H1 (cell line): ENCODE measurements at regions not wholly inside any gene's neighbourhood (a gene's known extent, or its start where the extent isn't known, plus 50 kb on each side); places are given as distances from the start of the nearest gene placed in this dataset.

Source experiments
- CTCF ChIA-PET: fragments of 300-600 bp; sonication (Branson Sonifier 250); formaldehyde crosslinking; loops from one replicate; lab custom pipeline; 2021; ENCODE audit not compliant: partially characterized antibody; lab: Charles Lee
- POLR2A ChIA-PET: fragments of 300-600 bp; sonication (Branson Sonifier 250); formaldehyde crosslinking; loops from one replicate; lab custom pipeline; 2021; ENCODE audit warnings: inconsistent platforms; ENCODE audit not compliant: partially characterized antibody; lab: Charles Lee
- DNase-seq, 2 experiments: peaks; one replicate each; pipeline versions ENCODE4 v3.0.0 to v3.0.0-alpha.2; 2010 to 2022; ENCODE audit warnings: low spot score in 2 of 2, low read depth in 1 of 2, mixed read lengths in 1 of 2
- FAIRE-seq: peaks from 2 replicates; lab custom pipeline; 2011; peaks lifted over from hg19 to GRCh38; lab: Jason Lieb, UNC
- H2AFZ ChIP-seq: 2 replicates; pipeline ENCODE4 v1.8.1; 2012; ENCODE audit warnings: low read length, inconsistent platforms
- H2AK5ac ChIP-seq: 2 replicates; pipeline ENCODE4 v1.6.1; 2013; ENCODE audit warnings: low read depth, low read length
- H2BK120ac ChIP-seq: replicated peaks from 2 replicates; pipeline ENCODE3; 2013; ENCODE audit warnings: low read depth, low read length, inconsistent platforms
- H2BK12ac ChIP-seq: 2 replicates; pipeline ENCODE4 v1.6.1; 2013; ENCODE audit warnings: low read depth, low read length
- H2BK15ac ChIP-seq: 2 replicates; pipeline ENCODE4 v1.6.1; 2013; ENCODE audit warnings: low read length
- H2BK20ac ChIP-seq: 2 replicates; pipeline ENCODE4 v1.6.1; 2013; ENCODE audit warnings: low read length
- H2BK5ac ChIP-seq: 2 replicates; pipeline ENCODE4 v1.6.1; 2013; ENCODE audit warnings: low read depth, low read length
- H3K14ac ChIP-seq: 2 replicates; pipeline ENCODE4 v1.6.1; 2013; ENCODE audit warnings: inconsistent platforms; ENCODE audit not compliant: insufficient read length
- H3K18ac ChIP-seq: 2 replicates; pipeline ENCODE4 v1.6.1; 2013; ENCODE audit warnings: low read length; ENCODE audit errors: extremely low read depth
- H3K23ac ChIP-seq: 2 replicates; pipeline ENCODE4 v1.6.1; 2013; ENCODE audit warnings: inconsistent platforms; ENCODE audit not compliant: insufficient read length
- H3K23me2 ChIP-seq: 2 replicates; pipeline ENCODE4 v1.6.1; 2013; ENCODE audit warnings: low read depth, low read length
- H3K27ac ChIP-seq: 2 replicates; pipeline ENCODE4 v1.6.1; 2011; ENCODE audit warnings: low read depth, low read length, inconsistent platforms
- H3K27me3 ChIP-seq, 4 experiments: replicated peaks in 1 of 4; 1 replicate in 1 of 4; 2 replicates in 3 of 4; pipeline versions ENCODE4 v1.6.1 to v1.8.1; 2011 to 2013; ENCODE audit warnings: low read length in 3 of 4, mild to moderate bottlenecking in 3 of 4, inconsistent platforms in 2 of 4, mixed read lengths in 2 of 4, moderate library complexity in 1 of 4; ENCODE audit not compliant: control insufficient read depth in 3 of 4, insufficient read depth in 3 of 4; ENCODE audit errors: extremely low read depth in 1 of 4
- H3K36me3 ChIP-seq, 4 experiments: 2 replicates each; pipeline versions ENCODE4 v1.6.1 to v1.8.1; 2011 to 2013; ENCODE audit warnings: mild to moderate bottlenecking in 4 of 4, low read length in 3 of 4, moderate library complexity in 2 of 4, control low read depth in 1 of 4, inconsistent platforms in 1 of 4; ENCODE audit not compliant: insufficient read depth in 4 of 4, control insufficient read depth in 2 of 4
- H3K4ac ChIP-seq: replicated peaks from 2 replicates; pipeline ENCODE3; 2013; ENCODE audit warnings: low read length, low read depth, mixed read lengths, inconsistent platforms; ENCODE audit not compliant: insufficient read length
- H3K4me1 ChIP-seq, 4 experiments: replicated peaks in 1 of 4; 1 replicate in 1 of 4; 2 replicates in 3 of 4; pipeline versions ENCODE4 v1.6.1 to v1.8.1; 2011 to 2013; ENCODE audit warnings: low read length in 3 of 4, inconsistent platforms in 2 of 4, mixed read lengths in 1 of 4; ENCODE audit not compliant: insufficient read depth in 4 of 4, control insufficient read depth in 3 of 4
- H3K4me2 ChIP-seq, 2 experiments: 2 replicates each; pipeline versions ENCODE4 v1.6.1 to v1.8.1; 2011 to 2013; ENCODE audit warnings: low read depth in 2 of 2, low read length in 2 of 2, control low read depth in 1 of 2, inconsistent platforms in 1 of 2, mild to moderate bottlenecking in 1 of 2; ENCODE audit not compliant: insufficient read depth in 1 of 2
- H3K4me3 ChIP-seq, 4 experiments: fragments of 200-600, 300-600 bp in 1 of 4; sonication (generic), shearing (Covaris generic), sonication (Bioruptor Twin) in 1 of 4; 2 replicates each; pipeline versions ENCODE4 v1.5.1 to v1.8.1; 2011 to 2016; ENCODE audit warnings: low read length in 4 of 4, low read depth in 3 of 4, control low read depth in 2 of 4, inconsistent platforms in 2 of 4, mild to moderate bottlenecking in 2 of 4, mixed read lengths in 1 of 4, moderate library complexity in 1 of 4; ENCODE audit not compliant: insufficient read depth in 2 of 4; ENCODE audit errors: extremely low read depth in 1 of 4
- H3K56ac ChIP-seq: replicated peaks from 2 replicates; pipeline ENCODE3; 2013; ENCODE audit warnings: low read depth, mild to moderate bottlenecking, mixed read lengths, low read length, inconsistent platforms; ENCODE audit not compliant: insufficient read length
- H3K79me1 ChIP-seq: 2 replicates; pipeline ENCODE4 v1.6.1; 2013; ENCODE audit warnings: low read depth, low read length, control low read depth
- H3K79me2 ChIP-seq, 2 experiments: 2 replicates each; pipeline versions ENCODE4 v1.6.1 to v1.8.1; 2012 to 2013; ENCODE audit warnings: low read length in 2 of 2, mild to moderate bottlenecking in 2 of 2, inconsistent platforms in 1 of 2; ENCODE audit not compliant: insufficient read depth in 2 of 2, control insufficient read depth in 1 of 2
- H3K9ac ChIP-seq, 4 experiments: replicated peaks in 1 of 4; 1 replicate in 1 of 4; 2 replicates in 3 of 4; pipeline versions ENCODE4 v1.6.1 to v1.8.1; 2011 to 2013; ENCODE audit warnings: low read depth in 3 of 4, low read length in 3 of 4, control low read depth in 2 of 4, mild to moderate bottlenecking in 2 of 4, moderate library complexity in 2 of 4, inconsistent platforms in 1 of 4; ENCODE audit errors: extremely low read depth in 1 of 4
- H3K9me3 ChIP-seq, 2 experiments: 2 replicates each; pipeline versions ENCODE4 v1.6.1 to v1.8.1; 2012 to 2013; ENCODE audit warnings: mild to moderate bottlenecking in 2 of 2, moderate library complexity in 2 of 2, control low read depth in 1 of 2, inconsistent platforms in 1 of 2, low read depth in 1 of 2, low read length in 1 of 2, mixed read lengths in 1 of 2; ENCODE audit not compliant: insufficient read depth in 2 of 2
- H4K20me1 ChIP-seq, 2 experiments: replicated peaks in 1 of 2; 2 replicates each; pipeline versions ENCODE3 to v1.8.1; 2011 to 2013; ENCODE audit warnings: inconsistent platforms in 2 of 2, low read length in 2 of 2, mild to moderate bottlenecking in 1 of 2; ENCODE audit not compliant: insufficient read depth in 2 of 2, control insufficient read depth in 1 of 2
- H4K5ac ChIP-seq: 2 replicates; pipeline ENCODE4 v1.6.1; 2013; ENCODE audit warnings: low read length, low read depth, mixed read lengths, inconsistent platforms; ENCODE audit not compliant: insufficient read length
- H4K8ac ChIP-seq: 2 replicates; pipeline ENCODE4 v1.8.0; 2013; ENCODE audit warnings: mild to moderate bottlenecking, moderate library complexity, low read length, inconsistent platforms; ENCODE audit not compliant: insufficient read depth; ENCODE audit errors: extremely low read depth
- H4K91ac ChIP-seq: replicated peaks from 2 replicates; pipeline ENCODE3; 2013; ENCODE audit warnings: low read length, mixed read lengths, inconsistent platforms; ENCODE audit not compliant: insufficient read length
- KDM1A ChIP-seq: fragments of 200-600, 300-600 bp; sonication (generic); IDR thresholded peaks from 2 replicates; pipeline ENCODE4 v1.7.1; 2016; ENCODE audit warnings: mild to moderate bottlenecking, low read length, borderline replicate concordance
- MAFK ChIP-seq: IDR thresholded peaks from 2 replicates; pipeline ENCODE4 v1.6.1; 2012; ENCODE audit warnings: low read depth, mild to moderate bottlenecking, improper control_type of control experiment, low read length
- MAX ChIP-seq: IDR thresholded peaks from 2 replicates; pipeline ENCODE4 v1.6.1; 2012; ENCODE audit warnings: inconsistent platforms
- PHF8 ChIP-seq: fragments of 200-600 bp; sonication (generic); conservative IDR thresholded peaks from 2 replicates; pipeline ENCODE4 v1.7.1; 2012; ENCODE audit warnings: low read depth, mild to moderate bottlenecking, inconsistent platforms, low read length, moderate library complexity
- SP1 ChIP-seq: IDR thresholded peaks from 2 replicates; pipeline ENCODE4 v1.6.1; 2011; ENCODE audit warnings: low read depth, low read length
- WGBS, 2 experiments: shearing (Covaris generic) in 1 of 2; methylation state at CpG; one replicate each; pipeline versions ENCODE4 v1.1.6 to v1.1.7; 2013 to 2015; ENCODE audit warnings: low lambda C conversion rate in 2 of 2, mixed read lengths in 2 of 2, inconsistent platforms in 1 of 2, low coverage in 1 of 2, missing lambda C conversion rate in 1 of 2; ENCODE audit not compliant: insufficient replicate concordance in 2 of 2, insufficient coverage in 1 of 2, insufficient read length in 1 of 2; ENCODE audit errors: extremely low coverage in 1 of 2, missing lambda C conversion rate in 1 of 2; 5-methylcytosine and 5-hydroxymethylcytosine counted together

GRCh38 chrX:13110433-13111324, 66.3 kb upstream of the FAM9C start:
- Histone ChIP-seq H3K79me2 (no peaks in the 10 kb centered on the region), H3K27me3 (no peaks in the 10 kb centered on the region), H4K20me1 (no peaks in the 10 kb centered on the region), H2AFZ (no peak overlapping the region), H2BK20ac (no peak overlapping the region), H3K23me2 (no peaks in the 10 kb centered on the region), H4K5ac (no peak overlapping the region), H2BK120ac (no peak overlapping the region), H2BK5ac (no peak overlapping the region), H3K56ac (no peak overlapping the region), H4K8ac (no peak overlapping the region), H3K4ac (no peak overlapping the region), H2AK5ac (no peak overlapping the region), H3K9ac (no peak overlapping the region), H3K27ac (no peak overlapping the region), H2BK12ac (no peak overlapping the region), H3K4me2 (no peak overlapping the region), H3K14ac (no peak overlapping the region), H3K9me3 (no peaks in the 10 kb centered on the region), H4K91ac (no peak overlapping the region), H3K36me3 (no peaks in the 10 kb centered on the region), H3K79me1 (no peaks in the 10 kb centered on the region), H3K23ac (no peak overlapping the region), H2BK15ac (no peak overlapping the region), H3K4me1 (no peaks in the 10 kb centered on the region), H3K4me3 (no peak overlapping the region), H3K18ac (no peak overlapping the region)
- POLR2A ChIA-PET = no interaction called here
- DNase-seq (no peak), FAIRE-seq (no peak)
- WGBS, 2 experiments = 86% methylated on average over 6 of the region's 10 CpGs; no CpG with 5 or more reads in 1 of the 2 experiments
- CTCF ChIA-PET = no interaction called here
- TF ChIP-seq PHF8 (no peak), MAFK (no peak), SP1 (no peak), MAX (no peak), KDM1A (no peak)
